ENCODE measurements at regions not wholly inside any gene's neighbourhood (a gene's known extent, or its start where the extent isn't known, plus 50 kb on each side); places are given as distances from the start of the nearest gene placed in this dataset.

DNA sequence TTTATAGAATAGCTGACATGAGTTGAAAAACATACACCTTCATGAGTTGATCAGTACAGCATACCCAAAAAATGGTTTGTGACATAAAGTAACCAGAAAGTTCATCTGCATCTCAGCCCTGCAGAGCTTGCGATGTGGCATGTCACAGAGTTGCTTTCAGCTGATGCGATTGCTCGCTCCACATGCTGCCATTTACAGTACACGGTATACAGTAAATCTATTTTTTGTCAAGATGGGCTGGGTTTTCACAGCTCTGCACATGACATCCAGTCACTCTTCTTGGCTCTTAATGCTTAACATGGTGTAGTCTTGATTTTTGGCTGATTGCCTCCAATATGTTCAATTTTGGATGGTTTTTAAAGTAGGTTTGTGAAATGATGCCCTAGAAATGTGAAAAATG lies 811.9 kb downstream of the SATB2 start:
- TF ChIP-seq, protein P1, sequence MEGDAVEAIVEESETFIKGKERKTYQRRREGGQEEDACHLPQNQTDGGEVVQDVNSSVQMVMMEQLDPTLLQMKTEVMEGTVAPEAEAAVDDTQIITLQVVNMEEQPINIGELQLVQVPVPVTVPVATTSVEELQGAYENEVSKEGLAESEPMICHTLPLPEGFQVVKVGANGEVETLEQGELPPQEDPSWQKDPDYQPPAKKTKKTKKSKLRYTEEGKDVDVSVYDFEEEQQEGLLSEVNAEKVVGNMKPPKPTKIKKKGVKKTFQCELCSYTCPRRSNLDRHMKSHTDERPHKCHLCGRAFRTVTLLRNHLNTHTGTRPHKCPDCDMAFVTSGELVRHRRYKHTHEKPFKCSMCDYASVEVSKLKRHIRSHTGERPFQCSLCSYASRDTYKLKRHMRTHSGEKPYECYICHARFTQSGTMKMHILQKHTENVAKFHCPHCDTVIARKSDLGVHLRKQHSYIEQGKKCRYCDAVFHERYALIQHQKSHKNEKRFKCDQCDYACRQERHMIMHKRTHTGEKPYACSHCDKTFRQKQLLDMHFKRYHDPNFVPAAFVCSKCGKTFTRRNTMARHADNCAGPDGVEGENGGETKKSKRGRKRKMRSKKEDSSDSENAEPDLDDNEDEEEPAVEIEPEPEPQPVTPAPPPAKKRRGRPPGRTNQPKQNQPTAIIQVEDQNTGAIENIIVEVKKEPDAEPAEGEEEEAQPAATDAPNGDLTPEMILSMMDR (conservative IDR thresholded peaks at IDR 0.05): no peak
- no peak overlapping the region for H3K27ac ChIP-seq

DNA sequence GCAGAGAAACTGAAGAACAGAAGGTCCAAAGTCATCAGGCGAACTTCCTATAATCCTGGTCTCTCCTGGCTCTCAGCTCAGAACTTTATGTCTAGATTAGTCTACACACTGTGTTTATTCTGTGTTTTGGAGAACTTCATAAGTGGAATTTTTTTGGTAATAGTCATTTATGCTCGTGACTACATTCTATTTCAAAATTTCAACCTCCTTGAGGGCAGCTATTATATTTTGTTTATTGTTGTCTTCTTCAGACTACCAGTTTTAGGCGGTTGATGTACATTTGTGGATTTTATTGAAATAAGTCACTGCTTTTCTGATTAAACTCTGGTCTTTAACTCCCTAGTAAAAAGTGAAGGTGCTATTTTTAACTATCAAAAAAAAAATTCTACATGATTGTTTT lies 816.6 kb downstream of the SATB2 start:
- H3K27ac ChIP-seq: no peak overlapping the region
- TF ChIP-seq, protein P1 (conservative IDR thresholded peaks at IDR 0.05): no peak

DNA sequence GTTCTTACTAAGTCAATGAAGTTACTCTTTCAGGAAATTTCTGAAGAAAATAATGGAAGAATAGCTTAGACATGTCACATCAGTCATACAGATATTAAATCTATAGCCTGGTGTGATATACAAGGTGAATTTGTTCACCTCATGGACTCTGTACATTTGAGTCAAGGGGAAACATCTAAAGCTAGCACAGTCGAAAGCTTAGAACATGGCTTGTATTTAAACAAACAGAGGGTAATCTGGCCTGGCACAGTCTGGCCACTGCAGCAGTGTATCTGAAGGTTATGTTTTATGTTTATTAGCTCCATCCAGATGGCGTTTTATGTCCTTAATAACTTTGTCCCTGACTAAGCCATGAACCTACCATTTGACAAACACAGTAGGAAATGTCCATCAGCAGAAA lies 817.3 kb downstream of the SATB2 start:
- H3K27ac ChIP-seq: no peak overlapping the region
- TF ChIP-seq, protein P1 (conservative IDR thresholded peaks at IDR 0.05): no peak

DNA sequence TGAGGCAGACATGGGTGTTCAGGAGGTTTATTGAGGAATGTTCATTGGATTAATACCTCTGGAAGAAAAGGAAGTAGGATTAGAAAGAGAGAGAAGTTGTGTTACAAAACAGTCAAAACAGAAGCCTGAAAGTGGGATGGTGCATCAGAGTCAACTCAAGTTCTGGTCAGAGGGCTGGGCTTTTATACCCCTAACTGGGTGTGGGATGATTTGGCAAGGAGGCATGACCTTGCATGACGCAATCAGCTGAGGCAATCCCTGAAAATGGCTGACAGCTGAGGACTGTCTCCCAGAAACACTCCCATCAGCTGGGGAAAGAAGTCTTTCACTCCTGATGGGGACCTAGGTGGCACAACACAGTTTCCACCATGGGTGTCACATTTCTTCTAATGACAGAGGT lies 818.2 kb downstream of the SATB2 start:
- TF ChIP-seq, protein P1 (conservative IDR thresholded peaks at IDR 0.05): no peak
- H3K27ac ChIP-seq: no peak overlapping the region

DNA sequence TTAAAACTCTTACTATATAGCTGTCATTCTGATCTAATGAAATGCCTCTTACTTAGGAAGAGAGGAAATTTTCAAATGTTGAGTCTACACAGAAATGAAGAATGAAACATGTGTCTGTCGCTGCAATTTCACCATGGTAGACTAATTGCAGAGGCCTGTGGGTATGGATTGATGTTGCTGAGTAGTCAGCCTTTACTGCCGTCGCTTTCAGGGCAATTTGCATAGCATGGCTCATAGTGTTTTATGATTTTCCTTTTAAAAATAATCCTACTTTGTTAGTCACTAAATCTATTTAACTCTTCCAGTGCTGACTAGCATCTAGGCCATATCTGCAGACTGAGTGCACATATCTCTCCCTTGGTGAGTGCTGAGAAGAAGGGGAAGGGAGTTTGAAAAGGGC lies 819.2 kb downstream of the SATB2 start:
- no peak overlapping the region for H3K27ac ChIP-seq
- TF ChIP-seq, protein P1 (conservative IDR thresholded peaks at IDR 0.05): no peak

DNA sequence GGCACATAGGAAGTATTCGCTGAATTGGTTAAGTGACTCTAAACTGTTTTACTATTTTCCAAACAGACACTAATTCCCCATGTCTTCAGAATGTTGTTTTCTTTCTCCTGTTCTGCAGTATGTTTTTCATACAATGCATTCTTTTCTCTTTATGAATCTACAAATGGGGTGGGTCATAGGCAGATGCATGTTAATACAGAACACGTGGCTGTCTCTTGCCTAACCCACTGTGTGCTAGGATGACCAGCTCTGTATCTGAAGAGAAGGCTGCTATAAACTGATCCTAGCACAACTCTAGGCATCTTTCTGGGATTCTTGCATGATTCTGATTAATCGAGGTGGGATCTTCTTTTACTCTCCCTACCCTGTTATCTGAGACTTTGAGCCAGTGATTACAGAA lies 826.0 kb downstream of the PLCL1 start:
- H3K27ac ChIP-seq: no peak overlapping the region

DNA sequence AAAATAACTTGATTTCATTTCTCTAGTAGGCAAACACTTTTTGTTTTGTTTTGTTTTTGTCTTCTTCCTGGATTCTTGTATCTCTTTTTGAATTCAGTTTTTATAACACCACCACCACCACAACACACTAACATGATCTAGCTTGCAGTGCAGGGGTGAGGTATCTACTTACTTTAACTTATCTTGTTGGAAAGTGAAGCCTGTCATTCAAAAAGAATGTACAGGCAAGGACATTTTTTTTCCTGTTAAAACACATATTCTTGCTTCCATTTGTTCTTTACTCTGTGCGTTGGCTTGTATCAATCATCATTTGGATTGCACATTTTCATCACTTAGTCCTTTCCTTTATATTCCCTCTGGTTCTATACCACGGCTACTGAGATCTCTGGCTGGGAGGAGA lies 824.2 kb downstream of the PLCL1 start:
- TF ChIP-seq, protein P1 (conservative IDR thresholded peaks at IDR 0.05): no peak
- H3K27ac ChIP-seq: no peak overlapping the region

More for the DNA sequence above, 826.0 kb downstream of the PLCL1 start:
- TF ChIP-seq, protein P1 (conservative IDR thresholded peaks at IDR 0.05): no peak
